IMR-90 (cell line): ENCODE measurements at regions not wholly inside any gene's neighbourhood (a gene's known extent, or its start where the extent isn't known, plus 50 kb on each side); places are given as distances from the start of the nearest gene placed in this dataset.

Experiments used
- ATAC-seq: fragments of 200-7000 bp; cut with Tn5 transposase; 2 replicates; pipeline ENCODE4 v1.9.1; 2020; ENCODE audit warnings: low read depth, mild to moderate bottlenecking, moderate library complexity
- BruUV-seq: library from RNA; stranded (reverse); fragments of 400-500 nt; replicated peaks from 2 replicates; lab custom pipeline; 2021; lab: Mats Ljungman, UMichigan
- CTCF ChIA-PET: fragments of 300-600 bp; formaldehyde crosslinking; extraction: SDS; loops from one replicate; lab custom pipeline; 2021; ENCODE audit warnings: antibody characterized with exemption; lab: Yijun Ruan, JAX
- POLR2A ChIA-PET: fragments of 300-600 bp; sonication (Branson Sonifier 250); formaldehyde crosslinking; loops from one replicate; lab custom pipeline; 2022; ENCODE audit warnings: antibody characterized with exemption; ENCODE audit not compliant: unreplicated experiment; lab: Charles Lee
- DNase-seq: peaks from one replicate; pipeline ENCODE4 v3.0.0; 2013
- H2AFZ ChIP-seq: replicated peaks from 2 replicates; pipeline ENCODE3; 2013; ENCODE audit warnings: low read length, mild to moderate bottlenecking; ENCODE audit not compliant: poor library complexity
- H2AK5ac ChIP-seq: 2 replicates; pipeline ENCODE4 v1.6.1; 2013; ENCODE audit warnings: low read depth, low read length, inconsistent platforms
- H2AK9ac ChIP-seq: replicated peaks from 2 replicates; pipeline ENCODE3; 2013; ENCODE audit warnings: mild to moderate bottlenecking, low read depth, low read length, moderate library complexity; ENCODE audit not compliant: poor library complexity
- H2BK120ac ChIP-seq: 2 replicates; pipeline ENCODE4 v1.6.1; 2013; ENCODE audit warnings: low read depth, low read length, inconsistent platforms
- H2BK15ac ChIP-seq: 3 replicates; pipeline ENCODE4 v1.6.1; 2013; ENCODE audit warnings: low read depth, low read length, inconsistent platforms
- H2BK20ac ChIP-seq: 2 replicates; pipeline ENCODE4 v1.6.1; 2013; ENCODE audit warnings: low read depth, mild to moderate bottlenecking, inconsistent platforms, low read length, moderate library complexity
- H2BK5ac ChIP-seq: 2 replicates; pipeline ENCODE4 v1.6.1; 2013; ENCODE audit warnings: mild to moderate bottlenecking, low read depth, low read length, inconsistent platforms; ENCODE audit not compliant: poor library complexity, severe bottlenecking
- H3K14ac ChIP-seq: replicated peaks from 2 replicates; pipeline ENCODE4 v1.6.1; 2013; ENCODE audit warnings: low read depth, low read length, inconsistent platforms
- H3K18ac ChIP-seq: 2 replicates; pipeline ENCODE4 v1.6.1; 2013; ENCODE audit warnings: low read depth, low read length, control low read depth
- H3K23ac ChIP-seq: 2 replicates; pipeline ENCODE4 v1.6.1; 2013; ENCODE audit warnings: low read depth, low read length, inconsistent platforms
- H3K27ac ChIP-seq: 2 replicates; pipeline ENCODE4 v1.5.1; 2013; ENCODE audit warnings: mild to moderate bottlenecking, control low read depth, low read length; ENCODE audit not compliant: insufficient read depth
- H3K27me3 ChIP-seq: 2 replicates; pipeline ENCODE4 v1.6.1; 2013; ENCODE audit warnings: low read length; ENCODE audit not compliant: control insufficient read depth, insufficient read depth
- H3K36me3 ChIP-seq: 2 replicates; pipeline ENCODE4 v1.6.1; 2013; ENCODE audit warnings: low read length, mixed read lengths; ENCODE audit not compliant: control insufficient read depth, insufficient read depth
- H3K4ac ChIP-seq: 2 replicates; pipeline ENCODE4 v1.6.1; 2013; ENCODE audit warnings: low read depth, low read length, inconsistent platforms
- H3K4me1 ChIP-seq: 2 replicates; pipeline ENCODE4 v1.6.1; 2013; ENCODE audit warnings: low read length, mixed read lengths; ENCODE audit not compliant: control insufficient read depth, insufficient read depth
- H3K4me2 ChIP-seq: 2 replicates; pipeline ENCODE4 v1.6.1; 2013; ENCODE audit warnings: low read depth, mild to moderate bottlenecking, control low read depth, low read length, moderate library complexity
- H3K4me3 ChIP-seq: 2 replicates; pipeline ENCODE4 v1.5.1; 2013; ENCODE audit warnings: low read depth, mild to moderate bottlenecking, control low read depth, low read length, moderate library complexity; ENCODE audit not compliant: insufficient read depth
- H3K56ac ChIP-seq: 2 replicates; pipeline ENCODE4 v1.6.1; 2013; ENCODE audit warnings: low read length, inconsistent platforms; ENCODE audit not compliant: insufficient read depth; ENCODE audit errors: extremely low read depth
- H3K79me1 ChIP-seq, 2 experiments: 2 replicates each; pipeline ENCODE4 v1.6.1; 2013; ENCODE audit warnings: low read length in 2 of 2, inconsistent platforms in 1 of 2, low read depth in 1 of 2
- H3K9ac ChIP-seq: 2 replicates; pipeline ENCODE4 v1.6.1; 2013; ENCODE audit warnings: low read depth, low read length, control low read depth
- H3K9me1 ChIP-seq: 2 replicates; pipeline ENCODE4 v1.6.1; 2013; ENCODE audit warnings: low read length, inconsistent platforms; ENCODE audit not compliant: insufficient read depth
- H3K9me3 ChIP-seq: 2 replicates; pipeline ENCODE4 v1.6.1; 2013; ENCODE audit warnings: low read length; ENCODE audit not compliant: control insufficient read depth, insufficient read depth
- H4K20me1 ChIP-seq: 2 replicates; pipeline ENCODE4 v1.6.1; 2013; ENCODE audit warnings: low read length, inconsistent platforms; ENCODE audit not compliant: insufficient read depth
- H4K5ac ChIP-seq: 2 replicates; pipeline ENCODE4 v1.6.1; 2013; ENCODE audit warnings: mild to moderate bottlenecking, low read depth, low read length, control low read depth
- H4K8ac ChIP-seq, 2 experiments: 2 replicates each; pipeline ENCODE4 v1.6.1; 2013; ENCODE audit warnings: low read depth in 2 of 2, low read length in 2 of 2, control low read depth in 1 of 2, inconsistent platforms in 1 of 2
- H4K91ac ChIP-seq: 2 replicates; pipeline ENCODE4 v1.6.1; 2013; ENCODE audit warnings: low read depth, low read length, inconsistent platforms; ENCODE audit not compliant: insufficient read depth
- BHLHE40 ChIP-seq: fragments of 150-350 bp; IDR thresholded peaks from 2 replicates; pipeline ENCODE4 v1.6.1; 2016; ENCODE audit warnings: mild to moderate bottlenecking, low read depth, low read length
- CEBPB ChIP-seq: IDR thresholded peaks from 2 replicates; pipeline ENCODE4 v1.6.1; 2012; ENCODE audit warnings: low read depth, low read length, improper control_type of control experiment
- FOS ChIP-seq: fragments of 150-350 bp; IDR thresholded peaks from 2 replicates; pipeline ENCODE4 v1.6.1; 2016; ENCODE audit warnings: low read depth, low read length
- MAFK ChIP-seq: IDR thresholded peaks from 2 replicates; pipeline ENCODE4 v1.6.1; 2012; ENCODE audit warnings: low read depth, low read length, improper control_type of control experiment
- MAZ ChIP-seq: IDR thresholded peaks from 2 replicates; pipeline ENCODE4 v1.6.1; 2012; ENCODE audit warnings: low read depth, mild to moderate bottlenecking, low read length, improper control_type of control experiment, moderate library complexity, borderline replicate concordance
- MXI1 ChIP-seq: IDR thresholded peaks from 2 replicates; pipeline ENCODE4 v1.6.1; 2012; ENCODE audit warnings: low read depth, mild to moderate bottlenecking, low read length, moderate library complexity, borderline replicate concordance
- NFE2L2 ChIP-seq: fragments of 150-350 bp; IDR thresholded peaks from 2 replicates; pipeline ENCODE4 v1.6.1; 2016; ENCODE audit warnings: low read depth, mild to moderate bottlenecking, low read length
- POLR2A ChIP-seq: IDR thresholded peaks from 2 replicates; pipeline ENCODE4 v1.6.1; 2012; ENCODE audit warnings: mild to moderate bottlenecking, low read depth, low read length
- RAD21 ChIP-seq: IDR thresholded peaks from 2 replicates; pipeline ENCODE4 v1.6.1; 2012; ENCODE audit warnings: low read length, improper control_type of control experiment
- RCOR1 ChIP-seq: IDR thresholded peaks from 2 replicates; pipeline ENCODE4 v1.6.1; 2012; ENCODE audit warnings: mild to moderate bottlenecking, low read length, improper control_type of control experiment; ENCODE audit not compliant: insufficient replicate concordance
- SMC3 ChIP-seq: fragments of 150-350 bp; IDR thresholded peaks from 2 replicates; pipeline ENCODE4 v1.6.1; 2016; ENCODE audit warnings: low read depth, mild to moderate bottlenecking, antibody characterized with exemption, low read length, moderate library complexity
- WGBS, 2 experiments: methylation state at CpG; one replicate each; pipeline versions ENCODE4 v1.1.5 to v1.1.7; 2013; ENCODE audit warnings: missing lambda C conversion rate in 2 of 2; ENCODE audit not compliant: insufficient read length in 1 of 2; ENCODE audit errors: extremely low coverage in 2 of 2; 5-methylcytosine and 5-hydroxymethylcytosine counted together
- dilution Hi-C: fragments of 300-500 bp; cut with HindIII; formaldehyde crosslinking; loops from one replicate; pipeline ENCODE4 v1.14.3; 2018; ENCODE audit warnings: low sequenced_read_pairs; ENCODE audit not compliant: unreplicated experiment
- in situ Hi-C: fragments of 300-500 bp; cut with MboI; formaldehyde crosslinking; loops from 3 replicates; pipeline ENCODE4 v1.14.3; 2019; ENCODE audit warnings: low sequenced_read_pairs, inconsistent platforms, mixed read lengths
- intact Hi-C: fragments of 100-400 bp; cut with micrococcal nuclease; formaldehyde crosslinking; loops from 2 replicates; pipeline ENCODE4 v1.10.0; 2022
- TF ChIP-seq, protein P1 (sequence below): fragments of 150-350 bp; IDR thresholded peaks from 2 replicates; pipeline ENCODE4 v1.6.1; 2017; ENCODE audit warnings: mild to moderate bottlenecking, antibody characterized with exemption, low read length, low read depth
- TF ChIP-seq, protein P2 (sequence below): fragments of 150-350 bp; IDR thresholded peaks from 2 replicates; pipeline ENCODE4 v1.6.1; 2016; ENCODE audit warnings: low read depth, mild to moderate bottlenecking, low read length, moderate library complexity, borderline replicate concordance
- TF ChIP-seq, protein P3 (sequence below): conservative IDR thresholded peaks from 2 replicates; pipeline ENCODE4 v1.5.1; 2012; ENCODE audit warnings: mild to moderate bottlenecking, low read depth, low read length, improper control_type of control experiment

DNA sequence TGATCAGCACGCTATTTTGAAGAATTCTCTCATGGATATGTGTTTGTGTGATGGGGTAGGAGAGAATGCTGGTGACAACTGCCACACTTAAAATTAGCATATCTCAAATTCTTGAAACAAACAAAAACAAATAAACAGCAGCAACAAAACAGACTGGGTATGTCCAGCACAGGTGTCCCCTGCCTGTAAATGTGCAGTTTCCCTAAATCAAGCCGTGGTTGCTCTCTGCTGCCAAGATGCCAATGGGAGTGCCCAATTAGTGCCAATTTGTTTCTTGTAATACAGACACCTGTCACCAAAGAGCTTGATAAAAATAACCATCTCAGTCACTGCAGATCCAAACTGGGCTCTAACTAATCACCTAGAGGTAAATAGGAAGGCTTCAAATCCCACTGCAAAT lies 144.2 kb upstream of the SMARCA2 start:
- no CpG with 5 or more reads among the region's 2 CpGs for WGBS, 2 experiments
- no peak overlapping the region for H4K91ac ChIP-seq
- CTCF ChIA-PET = no interaction called here

More for the DNA sequence above, 144.2 kb upstream of the SMARCA2 start:
- no peak overlapping the region for H2BK15ac ChIP-seq
- H3K79me1 ChIP-seq = no peaks in the 10 kb centered on the region
- no peaks in the 10 kb centered on the region for H3K27me3 ChIP-seq
- H3K9ac ChIP-seq = no peak overlapping the region
- in situ Hi-C loops (no loop called here), dilution Hi-C loops (no loop called here), intact Hi-C loops (no loop called here)
- no TSS peak for BruUV-seq
- H4K20me1 ChIP-seq = no peaks in the 10 kb centered on the region
- no peak overlapping the region for H2AK5ac ChIP-seq
- DNase-seq (no peak), ATAC-seq (no peak)
- H3K18ac ChIP-seq = no peak overlapping the region
- no peak overlapping the region for H3K27ac ChIP-seq
- H4K5ac ChIP-seq = no peak overlapping the region
- no peak overlapping the region for H4K8ac ChIP-seq
- H2BK5ac ChIP-seq = no peak overlapping the region
- no peak overlapping the region for H2AK9ac ChIP-seq
- no peak overlapping the region for H3K4ac ChIP-seq
- H3K36me3 ChIP-seq = no peaks in the 10 kb centered on the region
- H3K9me3 ChIP-seq = no peaks in the 10 kb centered on the region; the same call in 1 of the 2 replicates
- no peak overlapping the region for H3K14ac ChIP-seq
- POLR2A ChIA-PET = no interaction called here
- no peak overlapping the region for H3K56ac ChIP-seq
- no peak overlapping the region for H2BK20ac ChIP-seq
- H2AFZ ChIP-seq = no peak overlapping the region
- H3K23ac ChIP-seq = no peak overlapping the region
- no peak overlapping the region for H2BK120ac ChIP-seq
- H3K4me1 ChIP-seq = no peaks in the 10 kb centered on the region
- no peak overlapping the region for H3K4me3 ChIP-seq
- TF ChIP-seq RAD21 = no peak
- TF ChIP-seq RCOR1 = no peak
- TF ChIP-seq, protein P1, sequence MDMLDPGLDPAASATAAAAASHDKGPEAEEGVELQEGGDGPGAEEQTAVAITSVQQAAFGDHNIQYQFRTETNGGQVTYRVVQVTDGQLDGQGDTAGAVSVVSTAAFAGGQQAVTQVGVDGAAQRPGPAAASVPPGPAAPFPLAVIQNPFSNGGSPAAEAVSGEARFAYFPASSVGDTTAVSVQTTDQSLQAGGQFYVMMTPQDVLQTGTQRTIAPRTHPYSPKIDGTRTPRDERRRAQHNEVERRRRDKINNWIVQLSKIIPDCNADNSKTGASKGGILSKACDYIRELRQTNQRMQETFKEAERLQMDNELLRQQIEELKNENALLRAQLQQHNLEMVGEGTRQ = no peak
- TF ChIP-seq CEBPB = no peak
- no peak for TF ChIP-seq BHLHE40
- TF ChIP-seq MAFK = no peak
- TF ChIP-seq, protein P2, sequence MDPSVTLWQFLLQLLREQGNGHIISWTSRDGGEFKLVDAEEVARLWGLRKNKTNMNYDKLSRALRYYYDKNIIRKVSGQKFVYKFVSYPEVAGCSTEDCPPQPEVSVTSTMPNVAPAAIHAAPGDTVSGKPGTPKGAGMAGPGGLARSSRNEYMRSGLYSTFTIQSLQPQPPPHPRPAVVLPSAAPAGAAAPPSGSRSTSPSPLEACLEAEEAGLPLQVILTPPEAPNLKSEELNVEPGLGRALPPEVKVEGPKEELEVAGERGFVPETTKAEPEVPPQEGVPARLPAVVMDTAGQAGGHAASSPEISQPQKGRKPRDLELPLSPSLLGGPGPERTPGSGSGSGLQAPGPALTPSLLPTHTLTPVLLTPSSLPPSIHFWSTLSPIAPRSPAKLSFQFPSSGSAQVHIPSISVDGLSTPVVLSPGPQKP = no peak
- TF ChIP-seq FOS = no peak
- TF ChIP-seq SMC3 = no peak
- TF ChIP-seq MXI1 = no peak
- no peak for TF ChIP-seq NFE2L2
- TF ChIP-seq, protein P3, sequence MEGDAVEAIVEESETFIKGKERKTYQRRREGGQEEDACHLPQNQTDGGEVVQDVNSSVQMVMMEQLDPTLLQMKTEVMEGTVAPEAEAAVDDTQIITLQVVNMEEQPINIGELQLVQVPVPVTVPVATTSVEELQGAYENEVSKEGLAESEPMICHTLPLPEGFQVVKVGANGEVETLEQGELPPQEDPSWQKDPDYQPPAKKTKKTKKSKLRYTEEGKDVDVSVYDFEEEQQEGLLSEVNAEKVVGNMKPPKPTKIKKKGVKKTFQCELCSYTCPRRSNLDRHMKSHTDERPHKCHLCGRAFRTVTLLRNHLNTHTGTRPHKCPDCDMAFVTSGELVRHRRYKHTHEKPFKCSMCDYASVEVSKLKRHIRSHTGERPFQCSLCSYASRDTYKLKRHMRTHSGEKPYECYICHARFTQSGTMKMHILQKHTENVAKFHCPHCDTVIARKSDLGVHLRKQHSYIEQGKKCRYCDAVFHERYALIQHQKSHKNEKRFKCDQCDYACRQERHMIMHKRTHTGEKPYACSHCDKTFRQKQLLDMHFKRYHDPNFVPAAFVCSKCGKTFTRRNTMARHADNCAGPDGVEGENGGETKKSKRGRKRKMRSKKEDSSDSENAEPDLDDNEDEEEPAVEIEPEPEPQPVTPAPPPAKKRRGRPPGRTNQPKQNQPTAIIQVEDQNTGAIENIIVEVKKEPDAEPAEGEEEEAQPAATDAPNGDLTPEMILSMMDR = no peak
- no peak for TF ChIP-seq MAZ
- no peak for TF ChIP-seq POLR2A
- no peak overlapping the region for H3K4me2 ChIP-seq
- no peaks in the 10 kb centered on the region for H3K9me1 ChIP-seq
